NCI-H2196 (cell line): ENCODE measurements at regions not wholly inside any gene's neighbourhood (a gene's known extent, or its start where the extent isn't known, plus 50 kb on each side); places are given as distances from the start of the nearest gene placed in this dataset.
A peak's percentile ranks its signal among the peaks of the same experiment; 100 is the strongest.
"Not testable (repeated sequence)": the region's sequence is repeated elsewhere in the genome, so short reads cannot be mapped to it uniquely, and the experiment has no call there.

Experiments
- DNase-seq: peaks from one replicate; lab custom pipeline; 2025; ENCODE audit not compliant: unreplicated experiment; lab: John Stamatoyannopoulos, UW

- DNase-seq: peak; percentile 74
Measured at GRCh38 chr13:50403311-50403710, 388.1 kb downstream of the KCNRG start.

- DNase-seq: no peak
Measured at GRCh38 chr13:50404116-50404515, 388.9 kb downstream of the KCNRG start.

GRCh38 chr13:50404769-50405168 is 389.5 kb downstream of the KCNRG start:
- DNase-seq: no peak

- DNase-seq: no peak
Measured at GRCh38 chr13:50406831-50407230, 391.6 kb downstream of the KCNRG start.

GRCh38 chr13:50408068-50408467 is 392.8 kb downstream of the KCNRG start:
- DNase-seq: no peak

- no peak for DNase-seq
Measured at GRCh38 chr13:50409220-50409619, 394.0 kb downstream of the KCNRG start.

GRCh38 chr13:50410921-50411746 is 395.9 kb downstream of the KCNRG start:
- DNase-seq: no peak

- DNase-seq: no peak
Measured at GRCh38 chr13:50412046-50412617, 396.9 kb downstream of the KCNRG start.

- DNase-seq: no peak
Measured at GRCh38 chr13:50414640-50415039, 399.4 kb downstream of the KCNRG start.

GRCh38 chr13:50415428-50415827 is 400.2 kb downstream of the KCNRG start:
- no peak for DNase-seq

GRCh38 chr13:50417597-50417996 is 402.4 kb downstream of the KCNRG start:
- no peak for DNase-seq

GRCh38 chr13:50419331-50419865 is 404.2 kb downstream of the KCNRG start:
- DNase-seq: no peak

GRCh38 chr13:50419896-50420295 is 404.7 kb downstream of the KCNRG start:
- no peak for DNase-seq

GRCh38 chr13:50420718-50421472 is 405.7 kb downstream of the KCNRG start:
- no peak for DNase-seq

GRCh38 chr13:50421473-50422130 is 406.4 kb downstream of the KCNRG start:
- no peak for DNase-seq

- no peak for DNase-seq
Measured at GRCh38 chr13:50422181-50423148, 407.2 kb downstream of the KCNRG start.

- no peak for DNase-seq
Measured at GRCh38 chr13:50424993-50425392, 409.7 kb downstream of the KCNRG start.

GRCh38 chr13:50425772-50426171 is 410.5 kb downstream of the KCNRG start:
- DNase-seq: no peak

- DNase-seq: no peak
Measured at GRCh38 chr13:50426927-50427326, 411.7 kb downstream of the KCNRG start.

- DNase-seq: not testable (repeated sequence)
Measured at GRCh38 chr13:50427511-50427910, 412.3 kb downstream of the KCNRG start.
